Mucosa of stomach (tissue), 1 donor: ENCODE measurements at regions not wholly inside any gene's neighbourhood (a gene's known extent, or its start where the extent isn't known, plus 50 kb on each side); places are given as distances from the start of the nearest gene placed in this dataset.

Experiments
- H3K27me3 ChIP-seq: one replicate; pipeline ENCODE4 v1.7.0; 2013; ENCODE audit warnings: mild to moderate bottlenecking, low read length; ENCODE audit not compliant: control insufficient read depth, insufficient read depth
- H3K36me3 ChIP-seq: one replicate; pipeline ENCODE4 v1.7.0; 2013; ENCODE audit warnings: low read length; ENCODE audit not compliant: control insufficient read depth, insufficient read depth
- H3K4me1 ChIP-seq: one replicate; pipeline ENCODE4 v1.7.0; 2013; ENCODE audit warnings: mild to moderate bottlenecking, low read length; ENCODE audit not compliant: control insufficient read depth, insufficient read depth
- H3K4me3 ChIP-seq: one replicate; pipeline ENCODE4 v1.7.0; 2013; ENCODE audit warnings: low read length
- H3K9ac ChIP-seq: one replicate; pipeline ENCODE4 v1.7.0; 2013; ENCODE audit warnings: mild to moderate bottlenecking, low read length, moderate library complexity
- H3K9me3 ChIP-seq: one replicate; pipeline ENCODE4 v1.7.0; 2013; ENCODE audit warnings: mild to moderate bottlenecking, low read length, moderate library complexity; ENCODE audit not compliant: control insufficient read depth
- donor health status: Pancreatic carcinoma.

DNA sequence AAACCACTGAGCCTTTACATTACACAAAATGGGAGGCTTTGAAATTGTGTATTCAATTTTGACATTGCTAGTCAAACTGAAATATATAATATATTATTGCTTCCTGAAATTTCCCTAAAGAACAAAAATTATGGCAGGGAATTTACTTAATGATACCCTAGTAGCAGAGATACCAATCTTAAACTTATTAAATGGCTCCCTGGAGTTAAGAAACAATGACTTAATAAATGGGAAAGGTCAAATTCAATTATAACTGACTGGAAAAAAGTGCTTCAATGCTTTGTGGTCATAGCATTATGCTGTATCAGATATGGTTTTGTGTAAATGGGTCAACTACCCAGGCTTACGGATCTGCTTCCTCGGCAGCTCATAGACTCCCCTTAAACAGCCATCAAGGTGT lies 244.1 kb downstream of the CNTN3 start:
- Histone ChIP-seq H3K9me3 (no peaks in the 10 kb centered on the region), H3K4me1 (no peaks in the 10 kb centered on the region), H3K27me3 (no peaks in the 10 kb centered on the region), H3K36me3 (no peaks in the 10 kb centered on the region), H3K9ac (no peak overlapping the region), H3K4me3 (no peak overlapping the region)

DNA sequence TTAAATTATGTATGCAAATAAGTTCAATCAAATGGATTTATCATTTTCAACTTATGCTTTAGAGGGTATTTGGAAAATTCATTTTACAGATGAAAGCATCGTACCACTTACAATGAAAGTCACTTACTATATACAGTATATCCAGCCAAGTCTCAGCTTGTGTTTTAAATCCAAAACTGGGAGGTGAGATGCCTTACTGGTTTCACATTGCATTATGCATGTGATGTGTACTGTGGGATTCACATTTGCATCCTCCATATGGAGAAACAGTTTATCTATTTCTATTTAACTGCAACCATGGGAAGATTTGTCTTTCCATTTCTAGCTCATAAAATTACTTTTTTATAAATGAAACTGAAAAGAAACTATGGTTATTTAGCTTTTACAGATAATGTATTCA lies 248.1 kb downstream of the CNTN3 start:
- Histone ChIP-seq H3K36me3 (no peaks in the 10 kb centered on the region), H3K4me3 (no peak overlapping the region), H3K4me1 (no peaks in the 10 kb centered on the region), H3K27me3 (no peaks in the 10 kb centered on the region), H3K9ac (no peak overlapping the region), H3K9me3 (no peaks in the 10 kb centered on the region)

DNA sequence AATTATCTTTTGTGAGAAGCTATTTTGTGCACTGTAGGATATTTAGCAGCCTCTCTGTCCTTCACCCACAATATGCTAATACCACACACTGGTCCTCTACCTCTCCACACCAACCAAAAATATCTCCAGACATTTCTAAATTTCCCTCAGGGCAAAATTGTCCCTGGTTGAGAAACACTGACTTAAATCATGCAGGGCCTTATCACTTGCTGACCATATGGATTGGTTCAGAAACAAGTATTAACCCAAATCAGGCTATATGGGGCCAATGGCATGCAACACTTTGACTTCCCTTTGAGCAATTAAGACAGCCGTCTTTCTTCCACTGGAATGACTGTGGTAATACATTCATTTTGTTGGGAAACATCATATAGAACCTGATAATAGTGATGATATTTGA lies 251.1 kb downstream of the CNTN3 start:
- Histone ChIP-seq H3K9ac (no peak overlapping the region), H3K9me3 (no peaks in the 10 kb centered on the region), H3K36me3 (no peaks in the 10 kb centered on the region)

DNA sequence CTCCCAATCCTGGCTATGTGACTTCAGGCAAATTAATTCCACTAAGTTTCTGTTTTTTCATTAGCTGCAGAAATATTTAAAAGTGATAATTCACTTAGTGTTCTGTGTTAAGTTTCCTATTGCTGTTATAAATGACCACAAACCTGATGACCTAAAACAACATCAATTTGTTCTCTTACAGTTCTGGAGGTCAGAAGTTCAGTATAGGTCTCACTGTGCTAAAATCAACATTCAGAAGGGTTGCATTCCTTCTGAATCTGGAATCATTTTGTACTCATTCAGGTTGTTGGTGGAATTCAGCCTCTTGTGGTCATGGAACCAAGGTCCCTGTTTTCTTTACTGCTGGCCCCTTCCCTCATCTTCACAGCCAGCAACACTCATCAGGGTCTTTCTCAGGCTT lies 254.1 kb downstream of the CNTN3 start:
- H3K36me3 ChIP-seq: no peaks in the 10 kb centered on the region
- H3K4me1 ChIP-seq: no peaks in the 10 kb centered on the region
- no peak overlapping the region for H3K9ac ChIP-seq
- no peak overlapping the region for H3K4me3 ChIP-seq
- H3K9me3 ChIP-seq: no peaks in the 10 kb centered on the region
- no peaks in the 10 kb centered on the region for H3K27me3 ChIP-seq

More for the DNA sequence above, 251.1 kb downstream of the CNTN3 start:
- Histone ChIP-seq H3K4me3 (no peak overlapping the region), H3K27me3 (no peaks in the 10 kb centered on the region), H3K4me1 (no peaks in the 10 kb centered on the region)

DNA sequence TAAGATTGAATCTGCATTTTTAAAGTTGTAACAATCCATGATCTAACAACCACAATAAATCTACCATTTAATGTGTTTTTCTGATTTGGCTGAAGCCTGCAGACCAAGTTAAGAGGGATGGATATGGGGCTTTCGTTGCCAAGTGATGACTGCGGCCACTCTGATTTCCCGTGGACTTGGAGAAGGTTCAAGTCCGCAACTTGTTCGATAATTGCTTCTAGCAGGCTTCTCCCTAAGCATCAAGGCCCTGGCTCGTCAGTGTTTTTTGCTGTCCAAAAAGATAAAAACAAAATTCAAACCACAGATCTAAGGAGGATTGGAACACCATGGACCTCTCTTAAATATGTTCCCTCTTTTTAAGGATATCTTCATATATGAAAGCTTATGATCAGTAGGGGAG lies 256.6 kb downstream of the CNTN3 start:
- H3K9ac ChIP-seq: no peak overlapping the region
- no peaks in the 10 kb centered on the region for H3K36me3 ChIP-seq
- no peaks in the 10 kb centered on the region for H3K27me3 ChIP-seq
- H3K9me3 ChIP-seq: no peaks in the 10 kb centered on the region
- H3K4me3 ChIP-seq: no peak overlapping the region
- no peaks in the 10 kb centered on the region for H3K4me1 ChIP-seq

DNA sequence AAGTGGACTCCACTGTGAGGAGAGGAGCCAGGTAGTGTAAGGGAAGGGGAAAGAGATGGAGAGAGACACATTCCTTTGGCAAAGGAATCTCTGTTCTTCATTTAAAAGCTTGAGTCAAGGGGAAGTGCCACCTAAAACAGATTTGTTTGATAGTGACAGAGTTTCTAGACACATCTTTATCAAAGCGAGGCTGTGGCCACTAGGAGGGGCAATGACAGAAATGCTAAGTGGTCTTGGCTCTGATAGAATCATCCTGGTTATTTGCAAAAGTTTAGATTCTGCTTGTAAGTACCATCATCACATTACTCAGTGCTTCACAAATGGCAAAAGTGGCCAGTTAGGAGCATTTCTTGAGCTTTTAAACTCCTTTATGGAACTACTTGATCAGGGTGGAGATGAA lies 261.4 kb downstream of the CNTN3 start:
- no peaks in the 10 kb centered on the region for H3K9me3 ChIP-seq
- H3K36me3 ChIP-seq: no peaks in the 10 kb centered on the region
- H3K4me3 ChIP-seq: no peak overlapping the region

DNA sequence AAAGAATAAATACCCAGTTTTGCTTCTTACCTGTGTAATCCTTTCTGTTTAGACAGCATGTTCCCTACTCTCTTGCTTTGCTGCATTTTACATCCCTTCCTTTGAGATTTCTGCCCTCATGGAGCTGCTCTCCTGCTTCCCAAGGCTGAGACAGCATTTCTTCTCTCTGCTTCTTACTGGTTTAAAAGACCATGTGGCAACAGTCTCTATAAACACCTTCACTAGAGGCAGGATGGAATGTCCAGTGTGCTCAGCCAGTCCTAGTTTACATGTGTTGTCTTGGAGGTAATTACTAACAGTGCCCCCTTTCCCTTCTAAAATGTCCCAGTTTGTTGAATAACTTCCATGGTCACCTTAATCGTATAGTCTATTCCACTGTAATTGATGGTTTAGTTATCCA lies 262.3 kb downstream of the CNTN3 start:
- Histone ChIP-seq H3K4me1 (no peaks in the 10 kb centered on the region), H3K27me3 (no peaks in the 10 kb centered on the region), H3K9ac (no peak overlapping the region), H3K4me3 (no peak overlapping the region), H3K36me3 (no peaks in the 10 kb centered on the region), H3K9me3 (no peaks in the 10 kb centered on the region)

More for the DNA sequence above, 261.4 kb downstream of the CNTN3 start:
- Histone ChIP-seq H3K4me1 (no peaks in the 10 kb centered on the region), H3K27me3 (no peaks in the 10 kb centered on the region), H3K9ac (no peak overlapping the region)

DNA sequence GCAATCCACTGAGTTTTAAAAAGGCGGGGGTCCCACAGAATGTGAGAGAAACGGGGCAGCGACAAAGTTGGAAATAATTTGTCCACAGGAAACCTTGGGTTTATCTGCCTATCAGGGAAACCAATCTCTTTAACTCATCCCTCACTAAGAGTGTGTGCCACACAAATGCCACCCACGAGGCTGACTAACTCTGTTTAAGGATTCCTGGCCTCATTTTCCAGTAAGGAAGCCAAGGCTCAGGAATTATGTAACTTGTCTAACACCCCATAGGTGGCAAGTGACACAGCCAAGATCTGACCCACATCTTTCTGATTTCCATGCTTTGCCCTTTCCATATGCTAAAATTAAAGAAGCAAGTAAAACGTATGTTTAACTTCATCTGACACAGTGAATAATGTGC lies 263.2 kb downstream of the CNTN3 start:
- H3K9me3 ChIP-seq: no peaks in the 10 kb centered on the region
- H3K36me3 ChIP-seq: no peaks in the 10 kb centered on the region
- no peaks in the 10 kb centered on the region for H3K4me1 ChIP-seq
- no peaks in the 10 kb centered on the region for H3K27me3 ChIP-seq
- no peak overlapping the region for H3K4me3 ChIP-seq
- no peak overlapping the region for H3K9ac ChIP-seq

DNA sequence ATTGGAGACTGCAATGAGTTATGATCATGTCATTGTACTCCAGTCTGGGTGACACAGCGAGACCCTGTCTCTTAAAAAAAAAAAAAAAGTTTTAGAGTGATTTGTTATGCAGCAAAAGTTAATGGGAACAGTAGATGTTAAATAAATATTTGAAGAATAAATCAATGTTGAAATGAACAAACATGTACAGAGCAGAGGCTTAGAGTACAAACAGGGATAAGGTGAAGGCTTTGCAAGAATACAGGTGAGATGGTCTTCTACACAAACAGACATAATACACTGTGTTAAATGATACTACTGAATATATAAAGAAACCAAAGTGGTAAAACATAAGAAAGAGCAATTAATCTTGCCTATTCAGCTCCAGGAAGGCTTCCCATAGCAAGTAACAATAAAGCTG lies 265.4 kb downstream of the CNTN3 start:
- no peaks in the 10 kb centered on the region for H3K9me3 ChIP-seq
- no peaks in the 10 kb centered on the region for H3K4me1 ChIP-seq
- no peaks in the 10 kb centered on the region for H3K36me3 ChIP-seq
- no peaks in the 10 kb centered on the region for H3K27me3 ChIP-seq
- H3K9ac ChIP-seq: no peak overlapping the region
- H3K4me3 ChIP-seq: no peak overlapping the region

DNA sequence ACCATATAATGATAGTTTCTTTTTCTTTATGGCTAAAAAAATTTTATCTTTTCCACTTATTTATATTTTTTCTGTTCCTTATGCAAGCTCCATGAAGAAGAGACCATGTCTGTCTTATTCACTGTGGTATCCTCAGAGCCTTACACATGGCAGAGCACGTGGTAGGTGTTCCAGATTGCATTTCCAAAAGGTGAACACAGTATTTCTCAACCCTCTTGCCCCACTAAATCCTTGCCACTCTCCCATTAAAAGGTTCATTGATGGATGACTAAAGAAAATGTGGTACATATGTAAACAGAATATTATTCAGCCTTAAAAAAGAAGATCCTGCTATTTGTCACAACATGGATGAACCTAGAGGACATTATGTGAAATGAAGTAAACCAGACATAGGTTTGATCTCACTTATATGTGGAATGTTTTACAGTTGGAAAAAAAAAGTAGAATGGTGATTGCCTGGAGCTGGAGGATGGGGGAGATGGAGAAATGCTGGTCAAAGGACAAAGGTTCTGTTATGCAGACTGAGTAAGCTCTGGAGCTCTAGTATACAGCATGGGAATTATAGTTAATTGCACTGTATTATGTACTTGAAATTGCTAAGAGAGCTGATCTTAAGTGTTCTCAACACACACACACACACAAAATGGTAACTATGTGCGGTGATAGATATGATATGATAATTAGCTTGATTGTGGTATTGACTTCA lies 266.7 kb downstream of the CNTN3 start:
- no peaks in the 10 kb centered on the region for H3K27me3 ChIP-seq
- H3K4me3 ChIP-seq: no peak overlapping the region
- H3K9ac ChIP-seq: no peak overlapping the region
- H3K36me3 ChIP-seq: no peaks in the 10 kb centered on the region
- no peaks in the 10 kb centered on the region for H3K4me1 ChIP-seq
- H3K9me3 ChIP-seq: no peaks in the 10 kb centered on the region

DNA sequence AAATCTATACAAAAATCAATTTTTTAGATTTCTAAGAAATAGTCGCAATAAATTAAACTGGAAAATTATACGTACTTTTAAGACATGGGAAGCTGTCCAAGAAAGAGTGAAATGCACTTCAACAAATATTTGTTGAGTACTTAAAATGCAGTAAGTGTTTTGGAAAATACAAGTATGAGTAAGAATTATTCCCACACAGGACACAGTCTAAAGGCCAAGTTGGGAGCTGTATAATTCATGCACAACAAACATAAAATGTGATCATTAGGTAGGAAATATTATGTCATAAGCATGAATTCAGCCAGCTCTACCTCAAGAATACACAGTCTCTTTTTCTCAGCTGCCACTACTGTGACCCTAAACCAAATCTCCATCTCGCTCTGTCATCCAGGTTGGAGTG lies 267.6 kb downstream of the CNTN3 start:
- H3K4me1 ChIP-seq: no peaks in the 10 kb centered on the region
- H3K9me3 ChIP-seq: no peaks in the 10 kb centered on the region
- no peaks in the 10 kb centered on the region for H3K36me3 ChIP-seq
- no peak overlapping the region for H3K9ac ChIP-seq
- H3K4me3 ChIP-seq: no peak overlapping the region
- H3K27me3 ChIP-seq: no peaks in the 10 kb centered on the region

DNA sequence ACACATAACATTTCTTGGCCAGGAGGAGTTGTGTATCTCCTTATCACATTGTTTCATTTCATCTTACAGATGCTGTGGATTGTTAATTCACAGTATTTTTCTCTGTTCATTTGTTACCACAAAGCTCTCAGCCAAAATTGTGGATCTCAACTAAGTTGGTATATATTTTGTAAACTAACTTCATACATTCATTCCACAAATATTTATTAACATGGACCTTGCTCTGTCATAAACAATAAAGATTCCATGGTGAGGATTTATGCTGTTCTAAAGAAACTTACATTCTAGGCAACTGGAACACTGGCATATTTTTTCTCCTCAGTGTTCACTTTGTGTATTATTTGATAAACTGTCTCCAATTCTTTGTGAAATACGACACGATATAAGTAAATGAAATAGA lies 268.8 kb downstream of the CNTN3 start:
- Histone ChIP-seq H3K27me3 (no peaks in the 10 kb centered on the region), H3K4me1 (no peaks in the 10 kb centered on the region), H3K9me3 (no peaks in the 10 kb centered on the region), H3K9ac (no peak overlapping the region), H3K4me3 (no peak overlapping the region), H3K36me3 (no peaks in the 10 kb centered on the region)

DNA sequence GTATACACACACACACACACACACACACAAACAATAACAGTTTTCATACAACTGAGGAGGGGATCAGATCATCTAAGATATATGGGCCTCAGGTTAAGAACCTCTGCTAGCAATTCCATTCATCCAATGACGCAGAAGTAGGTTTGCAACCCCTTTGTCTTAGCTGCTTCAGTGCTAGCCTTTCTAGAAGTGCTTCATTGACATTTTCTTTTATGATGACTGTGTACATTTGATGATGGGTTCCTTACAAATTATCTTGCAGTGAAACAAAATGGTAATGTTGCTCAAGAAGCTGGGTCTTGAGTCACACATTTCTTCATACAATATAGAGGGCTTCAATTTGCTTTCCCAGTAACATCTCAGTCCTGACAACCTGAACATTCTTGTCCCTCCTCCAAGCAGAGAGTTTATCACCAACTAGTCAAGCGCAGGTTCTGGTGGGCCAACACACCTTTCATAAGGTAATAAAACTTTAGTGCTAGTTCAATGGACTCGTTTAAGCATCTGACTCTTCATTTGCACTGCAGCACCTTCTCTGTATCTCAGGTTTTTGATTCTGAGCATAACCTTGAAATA lies 269.5 kb downstream of the CNTN3 start:
- Histone ChIP-seq H3K36me3 (no peaks in the 10 kb centered on the region), H3K27me3 (no peaks in the 10 kb centered on the region), H3K9me3 (no peaks in the 10 kb centered on the region), H3K4me1 (no peaks in the 10 kb centered on the region), H3K4me3 (no peak overlapping the region), H3K9ac (no peak overlapping the region)
